ENCODE measurements at regions not wholly inside any gene's neighbourhood (a gene's known extent, or its start where the extent isn't known, plus 50 kb on each side); places are given as distances from the start of the nearest gene placed in this dataset.
"Not testable (repeated sequence)": the region's sequence is repeated elsewhere in the genome, so short reads cannot be mapped to it uniquely, and the experiment has no call there.

DNA sequence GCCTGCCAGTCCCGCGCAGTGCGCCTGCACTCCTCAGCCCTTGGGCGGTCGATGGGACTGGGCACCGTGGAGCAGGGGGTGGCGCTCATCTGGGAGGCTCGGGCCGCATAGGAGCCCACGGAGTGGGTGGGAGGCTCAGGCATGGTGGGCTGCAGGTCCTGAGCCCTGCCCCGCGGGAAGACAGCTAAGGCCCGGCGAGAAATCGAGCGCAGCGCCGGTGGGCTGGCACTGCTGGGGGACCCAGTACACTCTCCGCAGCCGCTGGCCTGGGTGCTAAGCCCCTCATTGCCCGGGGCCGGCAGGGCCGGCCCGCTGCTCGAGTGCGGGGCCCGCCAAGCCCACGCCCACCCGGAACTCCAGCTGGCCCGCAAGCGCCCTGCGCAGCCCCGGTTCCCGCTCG, 1565.3 kb downstream of the HACE1 start:
- TF ChIP-seq MBD2 (IDR thresholded peaks at IDR 0.05; ENCODE audit: borderline replicate concordance, low read depth); ZNF609 (CRISPR knock-in tag; IDR thresholded peaks at IDR 0.05; ENCODE audit: borderline replicate concordance); E2F1 (CRISPR knock-in tag; IDR thresholded peaks at IDR 0.05); CTCF (IDR thresholded peaks at IDR 0.05 in 2 of 3, conservative IDR thresholded peaks at IDR 0.05 in 1 of 3; ENCODE audit: insufficient read depth in 2 of 3, low read depth in 1 of 3, low read length in 3 of 3); TFE3 (CRISPR knock-in tag; IDR thresholded peaks at IDR 0.05); FOS (IDR thresholded peaks at IDR 0.05; ENCODE audit: extremely low read depth, insufficient read length); MTA3 (IDR thresholded peaks at IDR 0.05; ENCODE audit: borderline replicate concordance); ZNF324 (CRISPR knock-in tag; IDR thresholded peaks at IDR 0.05); BRF1 (IDR thresholded peaks at IDR 0.05; ENCODE audit: borderline replicate concordance, extremely low read depth, insufficient read length); E2F8 (IDR thresholded peaks at IDR 0.05; ENCODE audit: low read depth, partially characterized antibody); STAG1 (CRISPR knock-in tag; IDR thresholded peaks at IDR 0.05; ENCODE audit: borderline replicate concordance); XRCC3 (IDR thresholded peaks at IDR 0.05); ZNF174 (CRISPR knock-in tag; IDR thresholded peaks at IDR 0.05): not testable (repeated sequence)
- TF ChIP-seq, protein P1, sequence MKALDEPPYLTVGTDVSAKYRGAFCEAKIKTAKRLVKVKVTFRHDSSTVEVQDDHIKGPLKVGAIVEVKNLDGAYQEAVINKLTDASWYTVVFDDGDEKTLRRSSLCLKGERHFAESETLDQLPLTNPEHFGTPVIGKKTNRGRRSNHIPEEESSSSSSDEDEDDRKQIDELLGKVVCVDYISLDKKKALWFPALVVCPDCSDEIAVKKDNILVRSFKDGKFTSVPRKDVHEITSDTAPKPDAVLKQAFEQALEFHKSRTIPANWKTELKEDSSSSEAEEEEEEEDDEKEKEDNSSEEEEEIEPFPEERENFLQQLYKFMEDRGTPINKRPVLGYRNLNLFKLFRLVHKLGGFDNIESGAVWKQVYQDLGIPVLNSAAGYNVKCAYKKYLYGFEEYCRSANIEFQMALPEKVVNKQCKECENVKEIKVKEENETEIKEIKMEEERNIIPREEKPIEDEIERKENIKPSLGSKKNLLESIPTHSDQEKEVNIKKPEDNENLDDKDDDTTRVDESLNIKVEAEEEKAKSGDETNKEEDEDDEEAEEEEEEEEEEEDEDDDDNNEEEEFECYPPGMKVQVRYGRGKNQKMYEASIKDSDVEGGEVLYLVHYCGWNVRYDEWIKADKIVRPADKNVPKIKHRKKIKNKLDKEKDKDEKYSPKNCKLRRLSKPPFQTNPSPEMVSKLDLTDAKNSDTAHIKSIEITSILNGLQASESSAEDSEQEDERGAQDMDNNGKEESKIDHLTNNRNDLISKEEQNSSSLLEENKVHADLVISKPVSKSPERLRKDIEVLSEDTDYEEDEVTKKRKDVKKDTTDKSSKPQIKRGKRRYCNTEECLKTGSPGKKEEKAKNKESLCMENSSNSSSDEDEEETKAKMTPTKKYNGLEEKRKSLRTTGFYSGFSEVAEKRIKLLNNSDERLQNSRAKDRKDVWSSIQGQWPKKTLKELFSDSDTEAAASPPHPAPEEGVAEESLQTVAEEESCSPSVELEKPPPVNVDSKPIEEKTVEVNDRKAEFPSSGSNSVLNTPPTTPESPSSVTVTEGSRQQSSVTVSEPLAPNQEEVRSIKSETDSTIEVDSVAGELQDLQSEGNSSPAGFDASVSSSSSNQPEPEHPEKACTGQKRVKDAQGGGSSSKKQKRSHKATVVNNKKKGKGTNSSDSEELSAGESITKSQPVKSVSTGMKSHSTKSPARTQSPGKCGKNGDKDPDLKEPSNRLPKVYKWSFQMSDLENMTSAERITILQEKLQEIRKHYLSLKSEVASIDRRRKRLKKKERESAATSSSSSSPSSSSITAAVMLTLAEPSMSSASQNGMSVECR (CRISPR knock-in tag; IDR thresholded peaks at IDR 0.05) = not testable (repeated sequence)
